WI38 (cell line): ENCODE measurements at regions not wholly inside any gene's neighbourhood (a gene's known extent, or its start where the extent isn't known, plus 50 kb on each side); places are given as distances from the start of the nearest gene placed in this dataset.

Experiments
- H3K4me3 ChIP-seq: 2 replicates; pipeline ENCODE4 v1.5.1; 2011; ENCODE audit warnings: low read depth, mild to moderate bottlenecking, control low read depth, low read length
- CTCF ChIP-seq: IDR thresholded peaks from 2 replicates; pipeline ENCODE4 v1.5.1; 2012; ENCODE audit warnings: low read depth, mild to moderate bottlenecking, control low read depth, low read length

DNA sequence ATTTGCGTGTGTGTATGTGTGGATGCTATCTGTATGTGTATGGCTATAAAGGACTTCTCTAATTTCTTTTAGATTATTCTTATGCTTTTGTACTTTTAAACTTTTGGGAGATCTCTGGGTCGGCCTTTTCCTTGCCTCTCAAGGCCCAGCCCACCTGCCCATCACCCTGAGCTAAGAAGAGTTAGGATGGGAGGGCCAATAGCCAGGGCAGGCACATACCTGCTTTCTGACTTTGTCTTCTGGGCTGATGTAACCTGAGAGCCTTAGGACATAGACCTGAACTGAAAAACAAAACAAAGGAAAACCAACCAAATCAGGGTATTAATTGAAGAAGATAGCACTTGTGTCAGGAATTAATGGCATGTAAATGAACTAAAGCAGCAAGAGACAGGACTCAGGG lies 100.2 kb downstream of the IRX1 start:
- TF ChIP-seq CTCF: no peak
- no peak overlapping the region for H3K4me3 ChIP-seq

GRCh38 chr5:3698412-3698811 lies 102.8 kb downstream of the IRX1 start:
- TF ChIP-seq CTCF: no peak
- H3K4me3 ChIP-seq: no peak overlapping the region

GRCh38 chr5:3701694-3702093 lies 106.1 kb downstream of the IRX1 start:
- no peak overlapping the region for H3K4me3 ChIP-seq
- no peak for TF ChIP-seq CTCF

DNA sequence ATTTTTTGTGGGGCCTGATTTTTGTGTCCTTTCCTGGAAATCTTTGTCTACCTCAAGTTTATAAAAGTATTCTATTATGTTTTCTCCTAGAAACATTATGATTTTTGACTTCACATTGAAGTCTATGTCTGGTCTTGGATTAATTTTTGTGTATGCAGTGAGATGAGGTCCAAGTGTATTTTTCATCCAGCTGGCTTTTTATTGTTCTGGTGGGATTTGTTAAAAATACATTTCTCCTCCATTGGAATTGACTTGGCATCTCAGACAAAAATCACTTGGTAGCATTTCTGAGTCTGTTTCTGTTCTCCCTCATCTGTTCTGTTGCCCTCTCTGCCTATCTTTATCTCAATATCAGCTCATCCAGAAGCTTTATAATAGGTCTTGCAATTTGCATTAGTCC lies 109.0 kb downstream of the IRX1 start:
- no peak overlapping the region for H3K4me3 ChIP-seq
- no peak for TF ChIP-seq CTCF

DNA sequence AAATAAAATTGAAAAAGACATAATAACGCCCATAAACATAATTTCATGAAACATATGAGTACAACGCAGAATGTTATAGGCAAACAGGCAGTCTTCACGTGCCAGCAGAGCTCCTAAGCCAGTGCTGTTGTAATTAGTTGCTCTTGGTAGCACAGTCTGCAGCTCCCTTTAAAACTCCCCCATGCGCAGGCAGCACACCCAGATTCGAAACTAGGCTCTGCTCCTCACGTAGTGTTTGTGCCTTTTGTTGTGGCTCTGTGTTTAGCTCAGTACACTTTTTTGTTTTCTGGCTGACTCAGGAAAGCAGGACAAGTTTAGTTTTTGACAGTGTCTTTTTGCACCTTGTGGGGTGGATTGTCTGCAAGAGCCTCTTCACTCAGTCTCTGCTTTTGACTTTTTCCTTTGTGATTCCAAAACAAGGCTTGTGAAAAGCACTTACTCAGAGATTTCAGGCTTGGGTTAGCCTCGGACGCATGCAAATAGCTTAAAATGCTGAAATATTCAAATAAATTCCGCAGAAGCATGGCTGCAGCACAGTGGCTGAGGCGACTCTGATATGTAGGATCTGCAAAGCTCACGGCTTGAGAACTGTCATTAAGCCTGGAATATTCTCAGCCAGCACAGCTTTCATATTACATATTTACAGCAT lies 113.6 kb downstream of the IRX1 start:
- TF ChIP-seq CTCF: no peak
- H3K4me3 ChIP-seq: no peak overlapping the region

GRCh38 chr5:3709717-3710348 lies 114.2 kb downstream of the IRX1 start:
- no peak for TF ChIP-seq CTCF
- no peak overlapping the region for H3K4me3 ChIP-seq

- no peak overlapping the region for H3K4me3 ChIP-seq
- no peak for TF ChIP-seq CTCF
Measured at GRCh38 chr5:3715062-3715461, 119.4 kb downstream of the IRX1 start.
